GM18867 (cell line): ENCODE measurements at regions not wholly inside any gene's neighbourhood (a gene's known extent, or its start where the extent isn't known, plus 50 kb on each side); places are given as distances from the start of the nearest gene placed in this dataset.

Experiments used
- ATAC-seq: cut with Tn5 transposase; IDR thresholded peaks from one replicate; pipeline ENCODE4 v1.9.1; 2021; ENCODE audit warnings: mild to moderate bottlenecking, moderate library complexity; ENCODE audit not compliant: unreplicated experiment

DNA sequence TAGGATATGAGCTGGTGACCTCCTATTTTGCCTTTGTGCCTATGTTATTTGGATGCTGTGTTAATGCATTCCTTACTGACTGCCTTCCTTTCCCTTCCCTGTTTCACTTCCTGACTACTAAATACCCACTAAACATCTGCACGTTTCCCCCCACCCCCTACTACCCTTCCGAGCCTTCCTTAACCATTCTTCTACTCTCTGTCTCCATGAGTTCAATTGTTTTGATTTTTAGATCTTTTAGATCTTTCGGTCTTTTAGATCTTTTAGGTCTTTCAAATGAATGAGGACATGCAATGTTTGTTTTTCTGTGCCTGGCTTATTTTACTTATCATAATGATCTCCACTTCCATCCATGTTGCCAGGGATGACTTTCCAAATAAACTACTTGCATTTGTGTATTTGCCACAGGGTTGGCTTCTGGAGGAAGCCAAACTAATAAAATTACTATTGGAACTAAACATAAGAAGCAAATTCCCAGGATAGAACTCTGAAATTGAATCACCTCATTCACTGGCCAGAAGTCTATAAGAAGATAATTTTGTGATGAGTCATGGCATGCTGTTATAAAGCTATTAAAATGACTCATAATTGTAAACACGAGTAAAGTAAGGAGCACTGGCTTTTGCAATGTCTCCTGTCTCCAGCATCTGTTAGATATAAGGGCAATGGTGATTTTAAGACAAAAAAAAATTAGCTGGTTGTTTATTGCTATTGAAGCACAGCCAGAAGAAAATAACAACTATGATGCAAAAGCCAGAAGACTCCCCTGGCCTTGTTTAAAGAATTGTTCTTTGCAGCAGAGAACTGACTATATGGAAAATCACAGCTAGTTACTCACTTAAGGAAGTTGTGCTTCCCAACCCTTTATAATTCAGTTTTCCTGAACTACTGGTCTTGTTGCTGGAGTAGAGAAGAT, 586.3 kb downstream of the LRFN5 start:
- no peak for ATAC-seq

DNA sequence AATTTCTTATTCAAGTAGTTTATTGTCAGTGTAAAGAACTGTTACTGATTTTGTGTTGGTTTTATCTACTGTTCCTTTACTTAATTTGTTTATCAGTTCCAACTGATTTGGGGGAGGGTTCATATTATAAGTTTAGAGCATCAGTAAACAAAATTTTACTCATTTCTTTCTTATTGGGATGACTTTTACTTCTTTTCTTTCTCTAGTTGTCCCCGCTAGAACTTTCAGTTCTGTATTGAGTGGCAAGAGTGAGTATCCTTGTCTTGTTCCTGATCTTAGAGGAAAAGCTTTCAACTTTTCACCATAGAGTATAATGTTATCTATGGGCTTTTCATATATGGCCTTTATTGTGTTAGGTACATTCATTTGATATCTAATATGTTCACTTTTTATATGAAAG, 584.1 kb downstream of the LRFN5 start:
- no peak for ATAC-seq

DNA sequence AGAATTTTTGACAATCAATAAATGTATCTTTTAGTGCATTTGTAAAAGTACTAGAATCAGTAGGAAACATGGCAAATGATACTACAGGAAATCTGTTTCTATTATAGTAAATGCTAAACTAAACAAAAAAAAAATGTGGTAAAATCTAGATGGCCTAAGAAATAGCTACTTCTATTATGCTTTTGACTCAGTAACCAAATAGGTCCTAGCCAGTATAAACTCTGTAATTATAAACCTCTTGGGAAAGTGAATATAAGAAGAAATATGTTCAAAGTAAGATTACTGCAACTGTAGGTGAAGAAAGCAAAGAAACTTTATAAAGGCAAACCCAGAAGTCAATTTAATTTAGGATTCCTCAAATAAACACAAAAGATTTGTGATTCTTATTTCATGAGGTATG, 581.2 kb downstream of the LRFN5 start:
- ATAC-seq = no peak

DNA sequence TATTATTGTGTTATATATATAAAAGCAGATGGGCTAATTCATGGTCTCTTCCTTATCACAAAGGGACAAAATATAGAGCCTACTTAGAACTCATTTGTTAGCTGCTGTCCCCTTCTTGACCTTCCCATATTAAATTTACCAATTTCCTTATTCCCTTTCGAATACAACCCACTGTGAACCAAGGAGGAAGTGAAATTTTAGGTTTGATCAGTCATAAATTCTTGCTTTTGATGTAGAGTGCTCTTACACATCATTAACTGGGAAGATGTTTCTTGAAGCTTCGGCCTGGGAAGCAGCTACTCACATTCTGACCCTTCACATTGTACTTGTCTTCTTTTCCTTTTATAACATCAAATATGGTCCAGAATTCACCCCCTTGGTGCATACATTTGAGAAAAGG, 579.0 kb downstream of the LRFN5 start:
- ATAC-seq = no peak

DNA sequence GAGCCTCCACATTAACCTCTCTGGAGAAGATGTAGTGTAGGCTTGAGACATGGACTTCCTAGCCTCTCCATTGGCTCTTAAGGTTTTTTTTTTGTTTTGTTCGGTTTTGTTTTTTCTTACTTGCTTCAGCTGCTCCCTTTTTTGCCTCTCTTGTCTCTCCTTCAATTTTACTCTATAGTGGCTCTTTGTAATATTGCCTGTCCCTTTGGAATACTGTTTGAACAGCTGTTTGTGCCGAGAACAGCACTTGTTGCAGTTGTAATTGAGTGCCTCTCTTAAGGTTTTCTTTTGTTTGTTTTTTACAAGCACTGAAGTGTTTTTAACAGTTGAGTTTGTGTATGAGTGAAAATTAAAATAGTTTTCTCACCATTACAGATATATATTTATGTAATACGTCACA, 567.7 kb downstream of the LRFN5 start:
- no peak for ATAC-seq

DNA sequence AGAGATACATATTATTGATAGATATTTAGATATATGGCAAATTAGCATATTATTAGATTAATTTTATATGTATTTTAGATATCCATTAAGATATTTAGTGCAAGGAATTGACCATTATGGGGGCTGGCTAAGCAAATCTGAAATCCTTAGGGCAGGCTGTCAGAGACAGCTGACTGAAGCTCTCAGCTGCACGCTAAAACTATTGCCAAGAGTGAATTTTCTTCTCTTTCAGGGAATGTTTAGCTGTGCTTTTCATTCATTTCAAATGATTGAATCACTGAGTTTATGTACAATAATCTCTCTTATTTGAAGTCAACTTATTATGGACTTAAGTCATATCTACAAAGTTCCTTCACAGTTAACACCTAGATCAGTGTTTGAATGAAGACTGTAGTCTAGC, 566.5 kb downstream of the LRFN5 start:
- no peak for ATAC-seq

DNA sequence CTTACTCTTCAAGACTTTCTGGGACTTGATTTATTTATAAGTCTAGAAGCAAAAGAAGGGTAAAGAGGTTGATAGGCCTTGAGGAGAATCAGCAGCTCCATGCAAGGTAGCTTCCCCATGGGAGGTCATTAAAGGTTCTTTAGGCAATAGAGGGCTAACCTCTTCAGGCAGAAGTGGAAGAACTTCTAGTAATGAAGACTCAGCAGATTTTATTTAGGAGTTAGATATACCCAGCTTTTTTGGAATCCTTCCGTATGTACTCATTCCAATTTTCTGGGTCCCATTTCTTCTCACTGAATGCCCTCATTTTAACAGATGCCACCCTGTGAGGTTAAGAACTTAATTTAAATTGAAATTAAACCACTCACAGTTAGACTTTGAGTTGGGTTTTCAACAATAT, 565.6 kb downstream of the LRFN5 start:
- no peak for ATAC-seq

DNA sequence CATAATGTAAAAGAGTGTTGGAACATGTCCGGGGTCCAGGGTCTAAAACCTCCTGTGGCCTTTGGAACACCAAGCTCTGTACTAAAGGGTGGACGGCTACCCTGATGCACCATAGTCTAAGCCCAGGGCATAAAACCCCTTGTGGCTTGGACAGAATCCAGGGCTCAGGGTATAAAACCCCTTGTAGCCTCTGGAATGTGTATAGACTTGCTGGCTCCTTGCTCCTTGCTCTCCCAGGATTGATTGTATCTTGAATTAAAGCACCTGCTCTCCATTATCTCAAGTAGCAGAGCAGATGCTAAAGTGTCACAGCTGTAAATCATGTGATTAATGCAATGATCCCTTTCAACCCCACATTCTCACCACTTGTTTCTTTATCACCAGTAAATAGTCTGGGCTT, 556.5 kb downstream of the LRFN5 start:
- no peak for ATAC-seq

DNA sequence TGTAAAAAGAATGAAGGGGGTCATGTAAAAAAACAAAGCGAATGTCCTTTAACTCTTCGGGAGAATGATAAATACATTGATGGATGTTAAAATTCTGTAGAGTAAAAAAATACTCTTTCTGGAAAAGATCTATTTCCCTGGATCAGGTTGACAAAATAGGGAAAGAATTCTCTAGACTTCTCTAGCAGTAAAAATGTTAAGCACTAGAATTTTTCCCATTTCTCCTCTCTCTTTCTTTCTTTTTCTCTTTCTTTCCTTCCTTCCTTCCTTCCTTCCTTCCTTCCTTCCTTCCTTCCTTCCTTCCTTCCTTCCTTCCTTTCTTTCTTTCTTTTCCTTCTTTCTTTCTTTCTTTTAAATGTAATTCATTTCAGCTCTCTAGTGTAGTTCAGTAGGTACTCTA, 552.5 kb downstream of the LRFN5 start:
- no peak for ATAC-seq

DNA sequence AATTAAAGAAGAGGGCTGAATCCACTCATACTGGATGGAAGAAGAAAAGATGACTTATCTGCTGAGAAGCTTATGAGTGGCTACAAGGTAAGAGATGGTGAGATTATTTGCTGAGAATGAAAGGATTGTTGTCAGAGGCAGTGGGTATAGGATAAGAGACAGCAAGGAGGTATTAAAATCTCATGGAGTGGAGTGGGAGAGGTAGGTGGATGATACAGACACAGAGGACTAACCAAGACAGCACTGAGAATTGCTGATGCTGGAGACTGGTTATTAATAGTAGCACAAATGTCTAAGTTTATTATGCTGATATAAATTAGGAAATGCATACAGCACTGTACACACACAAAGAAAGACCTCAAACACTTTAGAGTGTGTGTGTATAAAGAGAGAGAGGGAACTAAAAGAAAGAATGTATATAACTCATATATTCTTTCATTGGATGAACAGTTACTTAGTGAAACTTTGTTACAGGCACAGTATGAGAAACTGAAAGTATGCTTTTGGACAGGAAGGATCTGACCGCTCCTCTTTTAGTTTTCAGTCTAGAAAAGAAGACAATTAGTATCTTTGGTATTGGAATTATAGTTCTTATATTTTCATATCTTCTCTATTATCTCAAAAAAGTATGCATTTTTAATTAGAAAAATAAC, 543.1 kb downstream of the LRFN5 start:
- ATAC-seq = peak; percentile 83

DNA sequence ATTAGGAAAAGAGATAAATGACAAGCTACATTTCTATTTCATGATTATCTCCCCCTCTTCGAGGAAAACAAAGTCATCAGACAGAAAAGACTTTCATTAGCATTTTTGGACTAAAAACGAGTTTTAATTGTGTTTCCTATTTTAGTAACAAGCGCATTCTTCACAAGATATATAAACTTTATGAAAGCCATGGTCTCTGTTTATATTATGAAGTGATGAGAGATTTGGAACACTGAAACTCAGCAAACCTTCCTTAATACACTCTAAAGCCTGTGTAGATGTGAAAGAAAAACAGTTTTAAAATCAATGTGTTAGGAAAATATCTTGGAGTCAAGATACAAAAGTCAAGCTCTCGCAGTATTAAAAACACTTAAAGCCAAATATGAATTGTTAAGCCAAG, 539.1 kb downstream of the LRFN5 start:
- no peak for ATAC-seq

DNA sequence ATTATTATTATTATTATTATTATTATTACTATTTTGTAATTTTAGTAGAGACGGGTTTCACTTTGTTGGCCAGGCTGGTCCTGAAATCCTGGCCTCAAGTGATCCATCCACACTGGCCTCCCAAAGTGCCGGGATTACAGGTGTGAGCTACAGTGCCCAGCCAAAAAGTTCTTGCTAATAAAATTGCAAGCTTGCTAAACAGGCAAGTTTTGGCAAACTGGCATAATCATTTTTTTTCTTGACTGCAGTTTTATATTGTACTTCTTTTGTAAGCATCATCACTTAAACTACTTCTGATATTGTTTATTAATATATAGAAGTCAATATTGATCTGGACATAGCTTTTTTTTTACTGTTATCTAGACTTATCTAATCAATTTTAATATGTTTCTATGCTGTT, 536.4 kb downstream of the LRFN5 start:
- ATAC-seq = no peak

DNA sequence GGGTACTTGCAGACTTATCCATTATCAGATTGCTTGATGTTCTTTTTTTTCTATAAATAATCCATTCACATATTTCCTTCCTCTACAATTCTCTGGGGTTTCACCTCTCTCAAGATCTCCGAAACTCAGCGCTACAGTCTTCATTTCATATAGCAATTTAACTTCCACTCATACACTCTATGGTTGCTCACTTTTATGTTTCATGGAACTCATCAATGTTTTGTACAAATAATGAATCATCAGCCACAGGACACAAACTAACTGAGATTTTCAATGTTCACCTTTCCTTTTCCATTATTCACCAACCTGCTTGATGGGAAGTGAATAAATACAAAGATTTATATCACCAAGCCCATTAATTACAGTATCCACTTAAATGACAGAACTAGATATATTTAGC, 534.7 kb downstream of the LRFN5 start:
- ATAC-seq = no peak

DNA sequence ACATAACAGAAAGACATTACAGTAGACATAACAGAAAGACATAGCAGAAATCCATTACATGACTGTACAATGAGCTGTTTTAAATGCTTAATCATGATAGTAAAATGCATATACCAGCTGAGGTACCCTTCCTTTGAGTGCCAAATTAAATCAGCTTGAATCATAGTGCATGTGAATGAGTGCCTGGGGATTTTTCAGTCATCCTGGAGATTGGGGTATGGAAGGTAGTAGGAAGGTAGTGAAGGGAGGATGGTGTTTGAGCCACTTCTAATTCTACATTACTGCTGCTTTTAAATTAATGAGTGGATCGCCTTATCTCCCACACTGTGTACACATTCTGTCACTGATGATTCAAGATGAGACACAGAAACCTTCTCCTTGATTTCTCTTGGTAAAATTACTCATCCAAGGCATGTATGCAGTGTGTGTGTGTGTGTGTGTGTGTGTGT, 534.2 kb downstream of the LRFN5 start:
- ATAC-seq = no peak

DNA sequence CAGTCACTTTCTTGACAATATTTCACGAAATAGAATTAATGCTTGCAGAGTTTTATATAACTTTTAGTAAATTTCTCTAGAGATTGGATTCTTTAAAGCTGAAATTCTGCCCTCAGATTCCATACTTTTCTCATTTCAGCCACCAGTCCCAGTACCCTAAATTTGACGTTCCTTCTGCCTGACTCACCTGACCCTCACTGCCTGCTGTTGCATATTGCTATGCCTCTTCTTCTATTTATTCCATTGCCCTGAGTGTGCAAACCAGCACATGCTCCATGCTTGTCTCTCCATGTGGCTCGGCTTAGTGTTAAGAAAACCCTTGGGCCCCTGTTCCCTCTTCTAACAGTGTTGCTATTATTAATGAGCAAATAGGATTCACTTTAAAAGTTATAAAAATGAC, 533.3 kb downstream of the LRFN5 start:
- no peak for ATAC-seq

DNA sequence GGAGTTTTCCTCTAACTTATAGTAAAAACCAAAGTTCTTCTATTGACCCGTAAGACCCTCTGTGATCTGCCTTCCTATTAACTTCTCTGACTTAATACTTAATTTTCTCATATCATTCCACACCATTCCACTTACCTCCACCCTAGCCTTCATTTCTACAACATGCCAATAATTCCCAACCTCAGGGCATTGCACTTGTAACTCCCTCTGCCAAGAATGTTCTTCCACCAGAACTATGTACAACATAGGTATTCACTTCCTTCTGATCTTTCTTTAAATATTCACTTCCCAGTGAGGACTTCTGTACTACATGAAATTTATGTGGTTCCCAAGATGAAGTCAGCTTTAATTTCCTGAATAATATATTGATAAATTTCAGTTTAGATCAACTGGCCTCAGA, 531.7 kb downstream of the LRFN5 start:
- ATAC-seq = no peak

DNA sequence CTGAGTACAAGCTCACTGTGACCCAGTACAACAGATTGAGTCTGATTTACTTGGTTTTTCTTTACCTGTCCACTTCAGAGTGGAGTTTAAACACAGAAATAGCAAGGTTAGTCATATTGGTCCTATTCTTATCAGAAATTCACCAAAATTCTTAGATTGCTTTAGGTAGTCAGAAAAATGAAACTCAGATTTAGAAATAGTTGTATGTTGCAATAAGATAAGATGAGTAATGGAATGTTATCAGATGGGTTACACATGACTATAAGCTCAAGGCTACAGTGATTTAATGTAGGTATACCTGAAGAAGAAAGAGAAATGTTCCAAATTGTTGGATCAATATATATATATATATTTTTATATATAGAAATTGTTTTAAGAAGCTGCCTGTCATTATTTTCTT, 524.1 kb downstream of the LRFN5 start:
- ATAC-seq = no peak

DNA sequence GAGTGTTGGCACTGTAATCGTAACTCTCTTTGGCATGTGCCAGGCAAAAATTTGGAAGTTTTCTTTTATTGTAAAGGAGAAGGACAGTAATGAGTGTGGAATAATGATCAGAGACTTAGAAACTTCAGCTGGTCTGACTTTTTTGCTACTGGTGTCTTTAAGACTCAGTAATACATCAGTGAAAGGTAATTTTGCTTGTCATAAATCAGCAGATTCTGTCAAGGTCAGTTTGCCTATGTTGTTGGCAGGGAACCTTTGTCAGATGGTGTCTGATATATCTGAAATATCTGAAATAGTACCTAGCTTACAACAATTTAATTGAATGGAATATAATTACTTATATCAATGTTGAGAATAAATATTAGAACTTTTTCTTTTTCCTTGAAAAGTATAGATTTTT, 516.9 kb downstream of the LRFN5 start:
- ATAC-seq = no peak

DNA sequence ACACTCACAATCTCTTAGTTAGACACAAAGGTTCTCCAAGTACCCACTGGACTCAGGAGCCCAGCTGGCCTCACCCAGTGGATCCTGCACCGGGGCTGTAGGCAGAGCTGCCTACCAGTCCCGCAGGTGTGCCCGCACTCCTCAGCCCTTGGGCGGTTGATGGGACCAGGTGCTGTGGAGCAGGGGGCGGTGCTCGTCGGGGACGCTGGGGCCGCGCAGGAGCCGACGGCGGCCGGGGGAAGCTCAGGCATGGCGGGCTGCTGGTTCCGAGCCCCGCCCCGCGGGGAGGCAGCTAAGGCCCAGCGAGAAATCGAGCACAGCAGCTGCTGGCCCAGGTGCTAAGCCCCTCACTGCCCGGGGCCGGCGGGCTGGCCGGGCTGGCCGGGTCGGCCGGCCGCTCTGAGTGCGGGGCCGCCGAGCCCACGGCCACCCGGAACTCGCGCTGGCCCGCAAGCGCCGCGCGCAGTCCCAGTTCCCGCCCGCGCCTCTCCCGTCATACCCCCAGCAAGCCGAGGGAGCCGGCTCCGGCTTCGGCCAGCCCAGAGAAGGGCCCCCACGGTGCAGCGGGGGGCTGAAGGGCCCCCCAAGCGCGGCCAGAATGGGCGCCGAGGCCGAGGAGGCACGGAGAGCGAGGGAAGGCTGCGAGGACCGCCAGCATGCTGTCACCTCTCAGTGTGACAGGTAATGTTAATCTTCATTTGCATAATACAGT, 506.8 kb downstream of the LRFN5 start:
- no peak for ATAC-seq

DNA sequence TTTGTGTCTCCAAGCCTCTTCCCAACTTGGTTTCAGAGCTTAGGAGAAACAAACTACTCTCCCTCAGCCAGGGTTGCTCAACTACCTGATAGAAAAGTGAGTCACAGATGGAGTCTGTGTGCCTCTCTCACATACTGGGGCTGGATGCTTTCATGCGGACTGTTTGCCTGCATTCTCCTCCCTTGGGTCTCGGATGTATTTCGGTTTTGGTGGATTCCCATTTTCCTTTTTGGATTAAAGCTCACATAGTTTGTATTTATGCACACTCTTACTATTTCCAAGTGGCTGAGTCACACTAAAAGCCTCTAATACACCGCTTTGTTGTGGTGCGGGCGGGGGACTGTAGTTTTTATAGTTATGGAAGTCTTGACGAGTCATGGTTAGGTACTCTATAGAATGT, 505.4 kb downstream of the LRFN5 start:
- ATAC-seq = no peak

DNA sequence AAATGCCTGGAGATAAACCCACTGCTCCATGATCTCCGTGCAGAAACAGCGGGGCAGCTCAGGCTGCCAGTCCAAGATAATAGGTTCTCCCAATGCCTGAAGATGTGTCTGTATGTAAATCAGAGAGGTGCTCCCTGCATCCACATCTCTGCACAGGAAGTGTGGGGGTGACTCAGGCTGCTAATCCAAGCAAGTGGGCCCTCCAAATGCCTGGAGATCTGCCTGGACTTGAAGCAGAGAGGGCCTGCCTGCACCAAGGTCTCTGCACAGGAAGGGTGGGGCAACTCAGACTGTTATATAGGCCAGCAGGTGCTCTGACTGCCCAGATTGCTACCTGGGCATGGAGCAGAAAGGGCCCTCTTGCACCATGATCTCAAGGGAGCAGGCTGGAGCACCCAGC, 504.7 kb downstream of the LRFN5 start:
- ATAC-seq = no peak

DNA sequence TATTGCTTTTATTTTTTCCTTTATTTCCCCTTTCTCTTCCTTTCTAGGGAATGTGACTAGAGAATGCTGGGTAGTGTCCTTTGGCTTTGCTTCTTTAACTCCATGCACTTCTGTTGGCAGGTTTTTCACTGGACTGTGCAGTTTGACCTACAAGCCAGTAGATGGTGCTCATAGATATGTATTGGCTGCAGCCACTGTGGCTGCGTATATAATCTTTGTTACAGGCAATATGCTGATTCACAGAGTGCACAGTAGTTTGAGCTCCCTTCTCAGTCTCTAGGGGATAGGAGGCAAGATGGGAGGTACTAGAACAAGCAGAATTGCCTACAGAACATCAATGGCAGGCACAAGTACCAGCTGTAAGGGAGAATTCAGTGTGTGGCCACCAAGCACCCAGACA, 503.5 kb downstream of the LRFN5 start:
- peak; percentile 75 for ATAC-seq
